ENCODE measurements at regions not wholly inside any gene's neighbourhood (a gene's known extent, or its start where the extent isn't known, plus 50 kb on each side); places are given as distances from the start of the nearest gene placed in this dataset.

DNA sequence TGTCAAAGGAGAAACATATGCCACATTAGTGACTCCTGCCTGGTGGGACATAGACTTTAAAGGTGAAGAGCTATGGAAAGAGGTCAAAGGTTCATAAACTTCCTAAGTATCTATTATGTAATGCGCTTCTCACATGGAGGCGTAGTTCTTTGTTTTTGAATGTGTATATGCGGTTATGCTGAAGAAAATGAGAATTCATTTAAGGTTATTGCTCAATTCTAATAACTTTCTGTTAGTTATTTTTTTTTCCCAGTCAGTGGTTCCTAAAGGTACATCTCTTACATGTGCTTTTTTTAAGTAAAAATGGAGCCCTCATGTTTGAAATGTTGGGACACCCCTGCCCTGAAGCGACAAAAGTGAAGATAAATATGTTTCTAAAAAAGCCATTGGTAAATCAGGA lies 156.2 kb downstream of the SPATA31D1 start:
- TF ChIP-seq, protein P1, sequence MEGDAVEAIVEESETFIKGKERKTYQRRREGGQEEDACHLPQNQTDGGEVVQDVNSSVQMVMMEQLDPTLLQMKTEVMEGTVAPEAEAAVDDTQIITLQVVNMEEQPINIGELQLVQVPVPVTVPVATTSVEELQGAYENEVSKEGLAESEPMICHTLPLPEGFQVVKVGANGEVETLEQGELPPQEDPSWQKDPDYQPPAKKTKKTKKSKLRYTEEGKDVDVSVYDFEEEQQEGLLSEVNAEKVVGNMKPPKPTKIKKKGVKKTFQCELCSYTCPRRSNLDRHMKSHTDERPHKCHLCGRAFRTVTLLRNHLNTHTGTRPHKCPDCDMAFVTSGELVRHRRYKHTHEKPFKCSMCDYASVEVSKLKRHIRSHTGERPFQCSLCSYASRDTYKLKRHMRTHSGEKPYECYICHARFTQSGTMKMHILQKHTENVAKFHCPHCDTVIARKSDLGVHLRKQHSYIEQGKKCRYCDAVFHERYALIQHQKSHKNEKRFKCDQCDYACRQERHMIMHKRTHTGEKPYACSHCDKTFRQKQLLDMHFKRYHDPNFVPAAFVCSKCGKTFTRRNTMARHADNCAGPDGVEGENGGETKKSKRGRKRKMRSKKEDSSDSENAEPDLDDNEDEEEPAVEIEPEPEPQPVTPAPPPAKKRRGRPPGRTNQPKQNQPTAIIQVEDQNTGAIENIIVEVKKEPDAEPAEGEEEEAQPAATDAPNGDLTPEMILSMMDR (IDR thresholded peaks at IDR 0.05): no peak
- TF ChIP-seq POLR2A (IDR thresholded peaks at IDR 0.05) (no peak), POLR2AphosphoS5 (IDR thresholded peaks at IDR 0.05) (no peak)
